CD4-positive, alpha-beta T cell (primary cell): ENCODE measurements at regions not wholly inside any gene's neighbourhood (a gene's known extent, or its start where the extent isn't known, plus 50 kb on each side); places are given as distances from the start of the nearest gene placed in this dataset.
"Not testable (repeated sequence)": the region's sequence is repeated elsewhere in the genome, so short reads cannot be mapped to it uniquely, and the experiment has no call there.

Source experiments
- ATAC-seq: fragments of 200-7000 bp; cut with Tn5 transposase; one replicate; pipeline ENCODE4 v1.10.0; 2022; ENCODE audit warnings: mild to moderate bottlenecking; ENCODE audit not compliant: poor library complexity
- CTCF ChIA-PET: fragments of 350-600 bp; sonication (Branson Sonifier 250); formaldehyde crosslinking; loops from one replicate; lab custom pipeline; 2021; ENCODE audit warnings: antibody characterized with exemption, inconsistent platforms; lab: Charles Lee
- POLR2A ChIA-PET: fragments of 350-600 bp; sonication (Branson Sonifier 250); formaldehyde crosslinking; loops from one replicate; lab custom pipeline; 2021; ENCODE audit warnings: antibody characterized with exemption, inconsistent platforms; lab: Charles Lee
- DNase-seq, 14 experiments: peaks; one replicate each; pipeline ENCODE4 v3.0.0-alpha.2; 2013 to 2020; ENCODE audit warnings: mixed read lengths in 2 of 14
- H3K27ac ChIP-seq, 2 donors: one replicate each; pipeline versions ENCODE4 v1.5.1 to v1.7.0; 2013; ENCODE audit warnings: low read length in 2 of 2, low read depth in 1 of 2, mild to moderate bottlenecking in 1 of 2
- H3K27me3 ChIP-seq, 2 experiments: 1 replicate in 1 of 2; 2 replicates in 1 of 2; pipeline versions ENCODE4 v1.6.1 to v1.7.0; 2013; ENCODE audit warnings: low read length in 2 of 2, control low read depth in 1 of 2, mild to moderate bottlenecking in 1 of 2, moderate library complexity in 1 of 2; ENCODE audit not compliant: insufficient read depth in 2 of 2, control insufficient read depth in 1 of 2
- H3K36me3 ChIP-seq: one replicate; pipeline ENCODE4 v1.6.1; 2013; ENCODE audit warnings: low read length, control low read depth; ENCODE audit not compliant: insufficient read depth
- H3K4me1 ChIP-seq: one replicate; pipeline ENCODE4 v1.6.1; 2013; ENCODE audit warnings: low read length, control low read depth; ENCODE audit not compliant: insufficient read depth
- H3K4me3 ChIP-seq: one replicate; pipeline ENCODE4 v1.5.1; 2013; ENCODE audit warnings: mild to moderate bottlenecking, low read length, moderate library complexity
- H3K9me3 ChIP-seq, 2 experiments: 1 replicate in 1 of 2; 2 replicates in 1 of 2; pipeline versions ENCODE4 v1.6.1 to v1.7.0; 2013; ENCODE audit warnings: low read length in 2 of 2, mild to moderate bottlenecking in 2 of 2, control low read depth in 1 of 2, moderate library complexity in 1 of 2; ENCODE audit not compliant: control insufficient read depth in 1 of 2, insufficient read depth in 1 of 2
- H3K27ac Mint-ChIP-seq: one replicate; pipeline ENCODE4 v1.8.0; 2020; ENCODE audit warnings: mixed read lengths
- H3K27me3 Mint-ChIP-seq: one replicate; pipeline ENCODE4 v1.8.0; 2021; ENCODE audit warnings: mixed read lengths
- H3K36me3 Mint-ChIP-seq: one replicate; pipeline ENCODE4 v1.8.0; 2021; ENCODE audit warnings: low read depth, mixed read lengths
- H3K4me1 Mint-ChIP-seq: one replicate; pipeline ENCODE4 v1.8.0; 2021; ENCODE audit warnings: low read depth, mixed read lengths
- H3K4me3 Mint-ChIP-seq: one replicate; pipeline ENCODE4 v1.8.0; 2020; ENCODE audit warnings: mild to moderate bottlenecking, mixed read lengths
- H3K9me3 Mint-ChIP-seq: one replicate; pipeline ENCODE4 v1.8.0; 2020; ENCODE audit warnings: mixed read lengths
- intact Hi-C, 2 experiments: fragments of 100-400 bp; cut with DNase I in 1 of 2; cut with micrococcal nuclease in 1 of 2; formaldehyde crosslinking; loops; one replicate each; pipeline versions ENCODE4 v1.15.1 to v1.9.0; 2023 to 2025; cut with DNase I, micrococcal nuclease
- TF ChIP-seq, protein P1 (sequence below): fragments of 200-600 bp; IDR thresholded peaks from one replicate; pipeline ENCODE4 v1.8.0; 2022; ENCODE audit warnings: antibody characterized with exemption, mild to moderate bottlenecking

DNA sequence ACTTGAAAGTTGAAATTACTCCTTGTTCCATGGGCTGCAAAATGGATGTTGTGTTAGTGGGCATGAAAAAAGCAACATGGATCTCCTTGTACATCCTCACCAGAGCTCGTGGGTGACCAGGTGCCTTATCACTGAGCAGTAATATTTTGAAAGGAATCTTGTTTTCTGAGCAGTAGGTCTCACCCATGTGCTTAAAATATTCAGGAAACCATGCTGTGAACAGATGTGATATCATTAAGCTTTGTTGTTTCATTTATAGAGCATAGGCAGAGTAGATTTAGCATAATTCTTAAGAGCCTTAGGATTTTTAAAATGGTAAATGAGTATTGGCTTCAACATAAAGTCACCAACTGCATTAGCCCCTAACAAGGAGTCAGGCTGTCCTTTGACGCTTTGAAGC is 316.6 kb downstream of the TYW1 start:
- ATAC-seq (no peak), DNase-seq (no peak)
- Mint-ChIP-seq H3K4me1 (no peaks in the 10 kb centered on the region), H3K4me3 (no peak overlapping the region), H3K27ac (no peak overlapping the region), H3K9me3 (no peaks in the 10 kb centered on the region), H3K27me3 (no peaks in the 10 kb centered on the region), H3K36me3 (peaks cover 88% of the 10 kb centered on the region)
- TF ChIP-seq, protein P1, sequence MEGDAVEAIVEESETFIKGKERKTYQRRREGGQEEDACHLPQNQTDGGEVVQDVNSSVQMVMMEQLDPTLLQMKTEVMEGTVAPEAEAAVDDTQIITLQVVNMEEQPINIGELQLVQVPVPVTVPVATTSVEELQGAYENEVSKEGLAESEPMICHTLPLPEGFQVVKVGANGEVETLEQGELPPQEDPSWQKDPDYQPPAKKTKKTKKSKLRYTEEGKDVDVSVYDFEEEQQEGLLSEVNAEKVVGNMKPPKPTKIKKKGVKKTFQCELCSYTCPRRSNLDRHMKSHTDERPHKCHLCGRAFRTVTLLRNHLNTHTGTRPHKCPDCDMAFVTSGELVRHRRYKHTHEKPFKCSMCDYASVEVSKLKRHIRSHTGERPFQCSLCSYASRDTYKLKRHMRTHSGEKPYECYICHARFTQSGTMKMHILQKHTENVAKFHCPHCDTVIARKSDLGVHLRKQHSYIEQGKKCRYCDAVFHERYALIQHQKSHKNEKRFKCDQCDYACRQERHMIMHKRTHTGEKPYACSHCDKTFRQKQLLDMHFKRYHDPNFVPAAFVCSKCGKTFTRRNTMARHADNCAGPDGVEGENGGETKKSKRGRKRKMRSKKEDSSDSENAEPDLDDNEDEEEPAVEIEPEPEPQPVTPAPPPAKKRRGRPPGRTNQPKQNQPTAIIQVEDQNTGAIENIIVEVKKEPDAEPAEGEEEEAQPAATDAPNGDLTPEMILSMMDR: no peak
- POLR2A ChIA-PET: no interaction called here
- H3K36me3 ChIP-seq: peaks cover 73% of the 10 kb centered on the region
- no peaks in the 10 kb centered on the region for H3K27me3 ChIP-seq
- no peaks in the 10 kb centered on the region for H3K9me3 ChIP-seq
- no peak overlapping the region for H3K4me3 ChIP-seq
- CTCF ChIA-PET: no interaction called here
- H3K27ac ChIP-seq: no peak overlapping the region
- intact Hi-C loops: no loop called here
- no peaks in the 10 kb centered on the region for H3K4me1 ChIP-seq

DNA sequence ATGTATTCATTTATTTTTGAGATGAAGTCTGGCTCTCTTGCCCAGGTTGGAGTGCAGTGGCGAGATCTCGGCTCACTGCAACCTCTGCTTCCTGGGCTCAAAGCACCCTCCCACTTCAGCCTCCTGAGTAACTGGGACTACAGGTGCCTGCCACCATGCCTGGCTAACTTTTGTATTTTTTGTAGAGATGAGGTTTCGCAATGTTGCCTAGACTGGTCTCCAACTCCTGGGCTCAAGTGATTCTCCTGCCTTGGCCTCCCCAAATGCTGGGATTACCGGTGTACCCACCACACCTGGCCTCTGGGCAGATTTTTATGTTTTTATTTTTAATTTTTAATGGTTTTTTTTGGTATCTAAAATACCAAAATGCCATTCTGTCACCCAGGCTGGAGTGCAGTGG is 320.3 kb downstream of the TYW1 start:
- POLR2A ChIA-PET, H3K27me3 Mint-ChIP-seq, ATAC-seq, H3K27ac ChIP-seq, CTCF ChIA-PET, DNase-seq, H3K4me3 ChIP-seq, H3K9me3 ChIP-seq, H3K4me3 Mint-ChIP-seq, H3K9me3 Mint-ChIP-seq, H3K27ac Mint-ChIP-seq, H3K4me1 Mint-ChIP-seq, H3K4me1 ChIP-seq, H3K27me3 ChIP-seq, intact Hi-C loops: not testable (repeated sequence)
- H3K36me3 Mint-ChIP-seq: peaks cover 67% of the 10 kb centered on the region
- H3K36me3 ChIP-seq: peaks cover 36% of the 10 kb centered on the region

DNA sequence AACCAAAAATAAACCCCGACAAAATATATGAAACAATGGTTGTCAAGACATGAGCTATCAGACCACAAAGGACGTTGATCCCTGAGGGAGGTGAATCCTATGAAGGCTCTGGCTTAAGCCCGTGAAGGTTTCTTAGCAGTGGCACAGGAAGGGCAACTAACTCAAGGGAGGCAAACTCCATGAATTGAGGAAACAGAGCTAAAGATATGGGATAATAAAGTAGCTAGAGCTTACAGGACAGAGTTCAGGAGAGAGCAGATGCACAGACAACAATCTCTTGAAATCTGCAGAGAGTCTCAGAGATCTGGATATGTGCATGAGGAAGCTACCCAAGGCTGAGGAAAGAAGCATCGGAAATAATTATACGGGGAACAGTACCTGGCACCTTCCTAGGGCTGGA is 331.6 kb downstream of the TYW1 start:
- H3K4me1 ChIP-seq, H3K27me3 Mint-ChIP-seq, H3K4me3 Mint-ChIP-seq, intact Hi-C loops, H3K27ac Mint-ChIP-seq, H3K4me1 Mint-ChIP-seq, H3K9me3 ChIP-seq, H3K36me3 ChIP-seq, DNase-seq, POLR2A ChIA-PET, H3K9me3 Mint-ChIP-seq, H3K36me3 Mint-ChIP-seq, H3K27me3 ChIP-seq, H3K27ac ChIP-seq, H3K4me3 ChIP-seq, ATAC-seq, CTCF ChIA-PET: not testable (repeated sequence)

DNA sequence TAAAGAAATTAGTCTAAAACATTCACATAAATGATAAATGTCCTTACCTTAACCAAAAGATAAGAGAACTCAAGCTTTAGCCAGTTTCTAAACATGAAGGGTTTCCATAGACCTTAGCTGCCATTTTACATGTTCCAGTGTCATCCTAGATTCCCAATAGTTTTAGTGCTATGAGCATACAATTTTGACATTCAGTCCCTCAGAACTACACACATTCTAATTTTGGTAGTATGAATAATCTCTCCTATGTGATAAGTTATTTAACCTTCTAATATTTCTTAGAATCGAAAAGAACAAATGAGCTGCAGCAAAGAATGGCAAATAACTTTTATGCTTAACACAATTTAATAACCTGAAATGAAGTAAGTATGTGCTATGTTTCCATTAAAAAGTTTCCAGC is 338.5 kb downstream of the TYW1 start:
- CTCF ChIA-PET, H3K4me3 ChIP-seq, intact Hi-C loops, H3K27me3 ChIP-seq, H3K27ac ChIP-seq, H3K4me1 ChIP-seq, H3K9me3 Mint-ChIP-seq, H3K4me3 Mint-ChIP-seq, H3K27me3 Mint-ChIP-seq, ATAC-seq, H3K9me3 ChIP-seq, H3K27ac Mint-ChIP-seq, H3K36me3 ChIP-seq, POLR2A ChIA-PET, H3K4me1 Mint-ChIP-seq, DNase-seq: not testable (repeated sequence)
- peaks cover 12% of the 10 kb centered on the region for H3K36me3 Mint-ChIP-seq

DNA sequence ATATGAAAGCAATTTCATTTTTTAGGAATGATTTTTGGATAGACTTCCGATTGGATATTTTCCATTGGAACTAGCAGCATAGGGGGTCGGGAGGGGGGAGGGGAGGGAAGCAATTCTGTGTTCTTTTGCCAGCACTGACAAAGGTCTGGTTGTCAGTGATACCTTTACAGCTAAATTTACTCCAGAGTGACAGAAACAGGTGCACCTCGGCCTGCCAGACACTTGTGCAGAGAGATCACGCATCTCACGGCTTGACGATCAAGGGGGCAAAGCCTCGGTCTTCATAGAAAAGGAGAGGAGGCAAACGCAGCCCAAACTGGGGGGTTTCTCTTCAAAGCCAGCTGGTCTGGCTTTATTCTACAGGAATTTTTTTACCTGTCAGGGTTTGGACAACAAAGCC is 339.0 kb downstream of the TYW1 start:
- H3K4me1 ChIP-seq, H3K9me3 ChIP-seq, DNase-seq, intact Hi-C loops, H3K4me3 ChIP-seq, H3K36me3 ChIP-seq, H3K27ac Mint-ChIP-seq, H3K27me3 ChIP-seq, H3K27me3 Mint-ChIP-seq, H3K4me1 Mint-ChIP-seq, H3K9me3 Mint-ChIP-seq, H3K4me3 Mint-ChIP-seq, ATAC-seq, H3K27ac ChIP-seq, POLR2A ChIA-PET, CTCF ChIA-PET: not testable (repeated sequence)
- peaks cover 13% of the 10 kb centered on the region for H3K36me3 Mint-ChIP-seq

DNA sequence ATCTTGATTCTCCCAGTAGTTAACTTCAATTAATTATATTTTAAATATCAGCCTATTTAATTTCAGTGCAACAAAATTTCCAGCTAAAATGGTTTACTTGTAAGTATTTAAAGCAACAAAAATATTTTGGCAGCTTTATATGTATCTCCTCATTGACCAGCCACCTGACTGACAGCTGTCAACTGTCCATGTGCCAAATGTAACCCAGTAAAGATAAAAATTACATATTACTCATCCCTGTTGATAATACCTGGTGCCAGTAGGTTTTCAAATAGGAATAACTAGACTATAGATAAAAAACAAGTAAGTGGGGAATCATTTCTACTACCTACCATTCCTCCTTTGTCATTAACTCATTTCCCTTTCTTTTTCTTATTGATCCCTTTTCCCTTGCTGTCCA is 341.9 kb downstream of the TYW1 start:
- H3K27me3 Mint-ChIP-seq, H3K4me1 ChIP-seq, H3K27me3 ChIP-seq, DNase-seq, intact Hi-C loops, H3K36me3 ChIP-seq, H3K9me3 ChIP-seq, H3K4me1 Mint-ChIP-seq, POLR2A ChIA-PET, H3K27ac ChIP-seq, H3K4me3 ChIP-seq, H3K4me3 Mint-ChIP-seq, CTCF ChIA-PET, H3K27ac Mint-ChIP-seq, H3K9me3 Mint-ChIP-seq, ATAC-seq: not testable (repeated sequence)
- H3K36me3 Mint-ChIP-seq: peaks cover 24% of the 10 kb centered on the region
